Hepatocyte (in vitro differentiated cells): ENCODE measurements at regions not wholly inside any gene's neighbourhood (a gene's known extent, or its start where the extent isn't known, plus 50 kb on each side); places are given as distances from the start of the nearest gene placed in this dataset.

Source experiments
- DNase-seq: peaks from one replicate; pipeline ENCODE4 v3.0.0-alpha.2; 2016; ENCODE audit warnings: low spot score
- H2AFZ ChIP-seq: fragments of 200-600 bp; sonication (generic); 2 replicates; pipeline ENCODE4 v1.6.0; 2016; ENCODE audit warnings: antibody characterized with exemption, mild to moderate bottlenecking
- H3K27ac ChIP-seq: fragments of 200-600 bp; sonication (generic); 2 replicates; pipeline ENCODE4 v1.5.1; 2016; ENCODE audit warnings: mild to moderate bottlenecking
- H3K27me3 ChIP-seq: fragments of 200-600 bp; sonication (generic); 2 replicates; pipeline ENCODE4 v1.6.1; 2016
- H3K36me3 ChIP-seq: fragments of 200-600 bp; sonication (generic); replicated peaks from 2 replicates; pipeline ENCODE4 v1.5.1; 2016; ENCODE audit warnings: low read depth; ENCODE audit not compliant: insufficient read depth
- H3K4me1 ChIP-seq: fragments of 200-600 bp; sonication (generic); 2 replicates; pipeline ENCODE4 v1.5.1; 2016; ENCODE audit warnings: mild to moderate bottlenecking, moderate library complexity; ENCODE audit not compliant: insufficient read depth
- H3K4me2 ChIP-seq: fragments of 200-600 bp; sonication (generic); 2 replicates; pipeline ENCODE4 v1.6.0; 2016
- H3K4me3 ChIP-seq: fragments of 200-600 bp; sonication (generic); 2 replicates; pipeline ENCODE4 v1.5.1; 2016; ENCODE audit warnings: mild to moderate bottlenecking
- H3K79me2 ChIP-seq: fragments of 200-600 bp; sonication (generic); 2 replicates; pipeline ENCODE4 v1.6.0; 2017; ENCODE audit warnings: mild to moderate bottlenecking
- H3K9me2 ChIP-seq: fragments of 200-600 bp; sonication (generic); replicated peaks from 2 replicates; pipeline ENCODE4 v1.6.0; 2017; ENCODE audit warnings: mild to moderate bottlenecking; ENCODE audit not compliant: insufficient read depth
- H3K9me3 ChIP-seq: fragments of 200-600 bp; sonication (generic); 2 replicates; pipeline ENCODE4 v1.5.1; 2016; ENCODE audit warnings: low read depth, mild to moderate bottlenecking
- H4K20me1 ChIP-seq: fragments of 200-600 bp; sonication (generic); 2 replicates; pipeline ENCODE4 v1.6.0; 2016; ENCODE audit warnings: mild to moderate bottlenecking; ENCODE audit not compliant: insufficient read depth, poor library complexity, severe bottlenecking
- EZH2 ChIP-seq: fragments of 200-600 bp; sonication (generic); IDR thresholded peaks from 2 replicates; pipeline ENCODE4 v1.6.1; 2016; ENCODE audit warnings: antibody characterized with exemption, mild to moderate bottlenecking, borderline replicate concordance
- EZH2phosphoT487 ChIP-seq: fragments of 200-600 bp; sonication (generic); IDR thresholded peaks from one replicate; pipeline ENCODE4 v1.6.1; 2018; ENCODE audit warnings: antibody characterized with exemption, mild to moderate bottlenecking, low read depth, moderate library complexity; ENCODE audit not compliant: unreplicated experiment, severe bottlenecking
- WGBS: methylation state at CpG from one replicate; pipeline ENCODE4 v1.1.6; 2016; ENCODE audit warnings: low lambda C conversion rate; ENCODE audit errors: missing lambda C conversion rate; 5-methylcytosine and 5-hydroxymethylcytosine counted together
- TF ChIP-seq, protein P1 (sequence below): fragments of 200-600 bp; sonication (generic); IDR thresholded peaks from 2 replicates; pipeline ENCODE4 v1.5.1; 2016; ENCODE audit warnings: antibody characterized with exemption, mild to moderate bottlenecking; ENCODE audit not compliant: poor library complexity

DNA sequence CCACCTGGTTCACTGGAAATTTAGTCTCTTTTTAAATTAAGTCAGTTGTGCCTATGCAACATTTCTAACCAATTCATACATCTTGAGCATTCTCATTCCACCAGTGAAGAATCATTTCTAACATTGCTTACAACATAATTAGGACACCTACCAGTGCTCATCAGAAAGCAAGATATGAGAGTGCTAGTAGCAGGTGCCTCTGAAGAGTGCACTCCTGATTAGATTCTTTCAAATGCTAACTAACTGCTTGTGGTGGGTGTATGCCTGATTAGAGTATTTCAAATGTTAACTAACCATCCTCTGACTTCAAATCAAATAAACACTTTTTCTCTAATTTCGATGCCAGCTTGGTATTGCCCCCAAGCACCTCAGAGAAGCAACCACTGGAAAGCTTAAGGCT is 124.3 kb upstream of the DNAJC10 start:
- Histone ChIP-seq H3K79me2 (no peaks in the 10 kb centered on the region), H3K36me3 (no peaks in the 10 kb centered on the region), H3K27ac (no peak overlapping the region), H3K4me1 (no peaks in the 10 kb centered on the region), H2AFZ (no peak overlapping the region), H3K9me2 (no peaks in the 10 kb centered on the region), H3K27me3 (no peaks in the 10 kb centered on the region), H3K4me2 (no peak overlapping the region), H3K4me3 (no peak overlapping the region), H4K20me1 (no peaks in the 10 kb centered on the region), H3K9me3 (no peaks in the 10 kb centered on the region)
- 44% methylated on average over 1 of the region's 1 CpG for WGBS
- no peak for TF ChIP-seq EZH2
- no peak for TF ChIP-seq EZH2phosphoT487
- TF ChIP-seq, protein P1, sequence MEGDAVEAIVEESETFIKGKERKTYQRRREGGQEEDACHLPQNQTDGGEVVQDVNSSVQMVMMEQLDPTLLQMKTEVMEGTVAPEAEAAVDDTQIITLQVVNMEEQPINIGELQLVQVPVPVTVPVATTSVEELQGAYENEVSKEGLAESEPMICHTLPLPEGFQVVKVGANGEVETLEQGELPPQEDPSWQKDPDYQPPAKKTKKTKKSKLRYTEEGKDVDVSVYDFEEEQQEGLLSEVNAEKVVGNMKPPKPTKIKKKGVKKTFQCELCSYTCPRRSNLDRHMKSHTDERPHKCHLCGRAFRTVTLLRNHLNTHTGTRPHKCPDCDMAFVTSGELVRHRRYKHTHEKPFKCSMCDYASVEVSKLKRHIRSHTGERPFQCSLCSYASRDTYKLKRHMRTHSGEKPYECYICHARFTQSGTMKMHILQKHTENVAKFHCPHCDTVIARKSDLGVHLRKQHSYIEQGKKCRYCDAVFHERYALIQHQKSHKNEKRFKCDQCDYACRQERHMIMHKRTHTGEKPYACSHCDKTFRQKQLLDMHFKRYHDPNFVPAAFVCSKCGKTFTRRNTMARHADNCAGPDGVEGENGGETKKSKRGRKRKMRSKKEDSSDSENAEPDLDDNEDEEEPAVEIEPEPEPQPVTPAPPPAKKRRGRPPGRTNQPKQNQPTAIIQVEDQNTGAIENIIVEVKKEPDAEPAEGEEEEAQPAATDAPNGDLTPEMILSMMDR = no peak
- no peak for DNase-seq

DNA sequence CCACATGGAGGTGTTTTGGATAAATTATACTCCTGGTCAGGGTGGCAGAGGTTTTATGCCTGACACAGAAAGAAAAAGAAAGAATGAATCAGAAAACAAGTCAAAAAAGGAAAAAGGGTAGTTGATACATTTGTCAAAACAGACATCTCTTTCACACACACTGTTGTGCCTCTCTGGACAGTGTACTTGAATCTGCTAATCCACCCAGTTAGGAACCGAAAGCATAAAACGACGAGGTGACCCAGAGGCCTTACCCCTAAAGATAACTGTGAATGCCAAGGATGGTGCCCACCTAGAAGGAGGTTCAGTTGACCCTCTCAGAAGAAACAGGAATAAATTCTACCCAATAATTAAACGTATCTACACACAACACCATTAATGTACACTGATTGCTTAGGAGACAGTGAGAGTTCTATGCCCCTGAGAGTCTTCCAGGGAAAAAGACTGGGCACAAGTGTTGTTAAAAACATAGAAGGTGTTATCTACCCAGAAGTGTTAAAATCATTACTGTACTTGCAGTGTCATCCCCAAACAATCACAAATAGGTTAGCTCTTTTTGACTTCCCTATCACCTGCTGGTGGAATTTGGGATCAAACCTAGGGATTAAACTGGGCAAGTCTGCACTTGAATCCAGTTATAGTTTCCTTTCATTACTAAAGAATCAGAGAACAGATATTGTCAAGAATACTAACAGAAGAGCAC is 123.2 kb upstream of the DNAJC10 start:
- 74% methylated on average over 4 of the region's 4 CpGs for WGBS
- H3K27me3 ChIP-seq = no peaks in the 10 kb centered on the region
- DNase-seq = no peak
- no peak overlapping the region for H2AFZ ChIP-seq
- no peaks in the 10 kb centered on the region for H3K9me2 ChIP-seq
- no peaks in the 10 kb centered on the region for H4K20me1 ChIP-seq
- no peak overlapping the region for H3K4me3 ChIP-seq
- no peaks in the 10 kb centered on the region for H3K79me2 ChIP-seq
- H3K27ac ChIP-seq = no peak overlapping the region
- no peak for TF ChIP-seq EZH2
- H3K4me2 ChIP-seq = no peak overlapping the region
- no peaks in the 10 kb centered on the region for H3K9me3 ChIP-seq
- H3K36me3 ChIP-seq = no peaks in the 10 kb centered on the region
- no peaks in the 10 kb centered on the region for H3K4me1 ChIP-seq

DNA sequence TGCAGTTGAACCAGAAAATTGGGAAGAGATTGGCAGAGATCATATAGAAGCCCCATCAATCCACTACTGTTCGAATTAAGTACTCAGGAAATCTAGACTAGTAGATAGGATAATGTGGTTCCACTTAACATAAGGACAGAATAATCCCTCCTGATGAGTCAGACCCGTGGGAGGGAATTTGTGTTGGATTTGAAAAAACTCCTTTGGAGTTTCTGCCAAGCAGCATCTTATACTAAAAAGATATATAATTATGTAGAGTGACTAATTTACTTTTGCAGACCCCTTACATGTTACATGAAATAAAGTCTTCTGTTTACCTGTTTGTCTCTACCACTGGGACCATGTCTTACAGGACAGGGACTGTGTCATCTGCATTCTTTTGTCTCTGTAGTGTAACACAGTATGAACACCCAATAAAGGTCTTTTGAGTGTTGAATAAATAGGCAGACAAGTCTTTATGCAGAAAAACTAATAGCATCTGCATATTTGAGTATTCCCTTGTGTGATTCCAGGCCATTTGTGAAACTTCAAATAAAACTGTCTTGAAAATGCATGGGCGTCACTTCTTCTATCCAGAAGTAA is 122.6 kb upstream of the DNAJC10 start:
- no peak for DNase-seq

DNA sequence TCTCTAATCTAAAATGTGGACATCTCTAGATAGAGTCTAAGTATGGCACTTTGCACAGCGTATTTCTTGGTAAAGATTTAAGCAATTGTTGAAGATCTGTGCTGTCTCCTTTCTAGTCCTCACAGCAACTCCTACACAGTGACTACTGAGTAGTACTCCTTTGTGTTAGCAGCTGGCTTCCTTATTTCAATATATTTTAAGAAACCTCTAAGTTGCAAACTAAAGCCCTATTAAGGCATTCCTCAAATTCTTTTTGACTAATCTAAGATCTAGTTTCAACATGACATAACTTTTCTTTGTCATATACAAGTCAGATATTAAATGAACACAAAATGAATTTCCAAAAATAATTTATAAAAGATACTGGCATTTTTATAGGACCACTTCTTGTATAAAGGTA is 121.8 kb upstream of the DNAJC10 start:
- Histone ChIP-seq H4K20me1 (no peaks in the 10 kb centered on the region), H3K4me2 (no peak overlapping the region), H3K9me2 (no peaks in the 10 kb centered on the region), H3K27me3 (no peaks in the 10 kb centered on the region), H3K4me3 (no peak overlapping the region), H3K4me1 (no peaks in the 10 kb centered on the region), H3K27ac (no peak overlapping the region), H3K36me3 (no peaks in the 10 kb centered on the region), H3K9me3 (no peaks in the 10 kb centered on the region), H3K79me2 (no peaks in the 10 kb centered on the region), H2AFZ (no peak overlapping the region)
- TF ChIP-seq, protein P1 = no peak
- TF ChIP-seq EZH2phosphoT487 (no peak), EZH2 (no peak)
- 84% methylated on average over 1 of the region's 1 CpG for WGBS
- DNase-seq = no peak

More for the DNA sequence above, 122.6 kb upstream of the DNAJC10 start:
- Histone ChIP-seq H3K79me2 (no peaks in the 10 kb centered on the region), H3K36me3 (no peaks in the 10 kb centered on the region), H4K20me1 (no peaks in the 10 kb centered on the region), H3K4me2 (no peak overlapping the region), H3K27me3 (no peaks in the 10 kb centered on the region), H3K9me2 (no peaks in the 10 kb centered on the region), H3K4me1 (no peaks in the 10 kb centered on the region), H2AFZ (no peak overlapping the region), H3K9me3 (no peaks in the 10 kb centered on the region), H3K27ac (no peak overlapping the region), H3K4me3 (no peak overlapping the region)
- WGBS = 40% methylated on average over 3 of the region's 3 CpGs
- TF ChIP-seq, protein P1 = no peak
- TF ChIP-seq EZH2 (no peak), EZH2phosphoT487 (no peak)
